ENCODE measurements at regions not wholly inside any gene's neighbourhood (a gene's known extent, or its start where the extent isn't known, plus 50 kb on each side); places are given as distances from the start of the nearest gene placed in this dataset.

DNA sequence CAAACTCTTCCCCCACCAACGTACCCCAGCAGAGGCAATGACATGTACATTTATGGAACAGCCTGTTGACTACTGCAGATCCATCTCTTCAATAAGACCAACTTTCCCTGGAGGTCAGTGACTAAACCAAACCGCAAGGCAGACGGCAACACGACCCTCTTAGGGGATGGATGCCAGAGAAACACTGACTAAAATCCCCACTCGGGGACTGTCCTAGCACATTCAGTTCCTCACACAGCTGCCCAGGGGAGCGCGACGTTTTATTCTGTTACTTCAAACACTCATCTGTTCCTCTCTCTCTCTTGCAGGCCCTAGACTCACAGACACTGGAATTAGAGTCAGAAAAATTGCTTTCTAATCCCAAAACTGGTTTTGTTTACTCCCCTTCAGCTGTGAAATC is 146.5 kb upstream of the PRSS1 start:
- Histone ChIP-seq H3K4me3 (ENCODE audit: control insufficient read depth in 1 of 2, extremely low read depth in 1 of 2, low read length in 1 of 2) (no peak overlapping the region), H3K9me3 (no peaks in the 10 kb centered on the region), H3K27ac (ENCODE audit: low read length) (no peak overlapping the region), H3K27me3 (replicated peaks in 1 of 2; ENCODE audit: control insufficient read depth in 2 of 2, extremely low read depth in 1 of 2, insufficient read depth in 2 of 2, low read length in 1 of 2) (no peaks in the 10 kb centered on the region), H3K4me1 (ENCODE audit: control insufficient read depth in 1 of 2, extremely low read depth in 1 of 2, insufficient read depth in 2 of 2, low read length in 2 of 2) (no peaks in the 10 kb centered on the region), H3K36me3 (ENCODE audit: control insufficient read depth in 2 of 2, extremely low read depth in 1 of 2, insufficient read depth in 1 of 2, low read length in 1 of 2) (no peaks in the 10 kb centered on the region)
- H3K9me3 Mint-ChIP-seq: no peaks in the 10 kb centered on the region
- peaks cover 3% of the 10 kb centered on the region for H3K36me3 Mint-ChIP-seq
- H3K4me1 Mint-ChIP-seq: peaks cover 2 to 9% (median 9%) of the 10 kb centered on the region in 3 donors
- ChIA-PET CTCF (no interaction called here), POLR2A (no interaction called here)
- DNase-seq: no peak
- no peak overlapping the region for H3K27ac Mint-ChIP-seq
- no peak overlapping the region for H3K4me3 Mint-ChIP-seq
- H3K27me3 Mint-ChIP-seq: peaks cover 0 to 9% of the 10 kb centered on the region in 2 donors
- no peak for ATAC-seq (replicated peaks in 1 of 4)
- 52% methylated on average over 7 of the region's 8 CpGs for WGBS (ENCODE audit: insufficient coverage)

- CTCF ChIA-PET: no interaction called here
- H3K4me3 Mint-ChIP-seq: no peak overlapping the region
Observed at GRCh38 chr7:142602183-142602582, 147.1 kb upstream of the PRSS1 start.

GRCh38 chr7:142598297-142598696 is 151.0 kb upstream of the PRSS1 start:
- H3K27me3 Mint-ChIP-seq: peaks cover 2 to 4% of the 10 kb centered on the region in 2 donors
- Histone ChIP-seq H3K27me3 (replicated peaks in 1 of 2; ENCODE audit: control insufficient read depth in 2 of 2, extremely low read depth in 1 of 2, insufficient read depth in 2 of 2, low read length in 1 of 2) (no peaks in the 10 kb centered on the region), H3K36me3 (ENCODE audit: control insufficient read depth in 2 of 2, extremely low read depth in 1 of 2, insufficient read depth in 1 of 2, low read length in 1 of 2) (no peaks in the 10 kb centered on the region), H3K9me3 (no peaks in the 10 kb centered on the region), H3K27ac (ENCODE audit: low read length) (no peak overlapping the region), H3K4me1 (ENCODE audit: control insufficient read depth in 1 of 2, extremely low read depth in 1 of 2, insufficient read depth in 2 of 2, low read length in 2 of 2) (no peaks in the 10 kb centered on the region), H3K4me3 (ENCODE audit: control insufficient read depth in 1 of 2, extremely low read depth in 1 of 2, low read length in 1 of 2) (no peak overlapping the region)
- no peak overlapping the region for H3K27ac Mint-ChIP-seq
- no peaks in the 10 kb centered on the region for H3K9me3 Mint-ChIP-seq
- ChIA-PET POLR2A (interaction anchor here in 1 of 2 donors (0.7 kb wide), 1 partner anchor 16 kb away, joined by 3 read pairs; no protein-coding TSS in a partner anchor), CTCF (interaction anchor here in 1 of 2 donors (0.7 kb wide), 1 partner anchor 1521 kb away, joined by 3 read pairs; no protein-coding TSS in a partner anchor)
- no peak overlapping the region for H3K4me3 Mint-ChIP-seq
- 17% methylated on average over 1 of the region's 6 CpGs for WGBS (ENCODE audit: insufficient coverage)
- ATAC-seq (replicated peaks in 1 of 4) (no peak), DNase-seq (no peak)
- no peaks in the 10 kb centered on the region for H3K4me1 Mint-ChIP-seq
- H3K36me3 Mint-ChIP-seq: peaks cover 3% of the 10 kb centered on the region

More at GRCh38 chr7:142602183-142602582, 147.1 kb upstream of the PRSS1 start:
- WGBS (ENCODE audit: insufficient coverage): 97% methylated on average over 7 of the region's 9 CpGs
- POLR2A ChIA-PET: no interaction called here
- Histone ChIP-seq H3K36me3 (ENCODE audit: control insufficient read depth in 2 of 2, extremely low read depth in 1 of 2, insufficient read depth in 1 of 2, low read length in 1 of 2) (no peaks in the 10 kb centered on the region), H3K4me3 (ENCODE audit: control insufficient read depth in 1 of 2, extremely low read depth in 1 of 2, low read length in 1 of 2) (no peak overlapping the region), H3K4me1 (ENCODE audit: control insufficient read depth in 1 of 2, extremely low read depth in 1 of 2, insufficient read depth in 2 of 2, low read length in 2 of 2) (no peaks in the 10 kb centered on the region), H3K9me3 (no peaks in the 10 kb centered on the region), H3K27me3 (replicated peaks in 1 of 2; ENCODE audit: control insufficient read depth in 2 of 2, extremely low read depth in 1 of 2, insufficient read depth in 2 of 2, low read length in 1 of 2) (no peaks in the 10 kb centered on the region), H3K27ac (ENCODE audit: low read length) (no peak overlapping the region)
- Mint-ChIP-seq H3K27me3 (peaks cover 0 to 9% of the 10 kb centered on the region in 2 donors), H3K4me1 (peaks cover 2 to 9% (median 6%) of the 10 kb centered on the region in 3 donors), H3K9me3 (no peaks in the 10 kb centered on the region), H3K36me3 (peaks cover 3% of the 10 kb centered on the region), H3K27ac (no peak overlapping the region)
- no peak for ATAC-seq (replicated peaks in 1 of 4)
- no peak for DNase-seq

DNA sequence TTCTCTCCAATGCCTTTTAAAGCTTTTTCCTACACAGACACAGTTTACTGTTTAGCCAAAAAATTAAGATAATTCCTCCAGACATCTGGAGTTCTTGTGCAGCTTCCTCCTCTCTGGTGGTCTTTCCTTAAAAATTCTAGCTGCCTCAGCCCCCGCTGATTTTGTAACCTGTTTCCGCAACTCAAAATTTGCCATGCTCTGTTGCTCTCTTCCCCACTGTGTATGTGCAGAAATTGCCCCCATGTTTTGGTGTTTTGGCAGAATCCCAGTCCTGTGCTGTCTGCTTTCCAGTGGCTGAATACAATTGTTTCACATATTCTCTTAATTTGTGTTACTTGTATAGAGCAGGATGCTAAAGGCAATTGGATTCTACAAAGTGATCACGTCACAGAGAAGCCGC is 151.7 kb upstream of the PRSS1 start:
- Histone ChIP-seq H3K27ac (ENCODE audit: low read length) (no peak overlapping the region), H3K36me3 (ENCODE audit: control insufficient read depth in 2 of 2, extremely low read depth in 1 of 2, insufficient read depth in 1 of 2, low read length in 1 of 2) (no peaks in the 10 kb centered on the region), H3K27me3 (replicated peaks in 1 of 2; ENCODE audit: control insufficient read depth in 2 of 2, extremely low read depth in 1 of 2, insufficient read depth in 2 of 2, low read length in 1 of 2) (no peaks in the 10 kb centered on the region), H3K9me3 (no peaks in the 10 kb centered on the region), H3K4me1 (ENCODE audit: control insufficient read depth in 1 of 2, extremely low read depth in 1 of 2, insufficient read depth in 2 of 2, low read length in 2 of 2) (no peaks in the 10 kb centered on the region), H3K4me3 (ENCODE audit: control insufficient read depth in 1 of 2, extremely low read depth in 1 of 2, low read length in 1 of 2) (no peak overlapping the region)
- H3K9me3 Mint-ChIP-seq: no peaks in the 10 kb centered on the region
- peaks cover 3% of the 10 kb centered on the region for H3K36me3 Mint-ChIP-seq
- no peak overlapping the region for H3K4me3 Mint-ChIP-seq
- DNase-seq (no peak), ATAC-seq (replicated peaks in 1 of 4) (no peak)
- CTCF ChIA-PET: interaction anchor here in 1 of 2 donors (0.6 kb wide), 1 partner anchor 17 kb away, joined by 3 read pairs; no protein-coding TSS in a partner anchor
- H3K27me3 Mint-ChIP-seq: peaks cover under 1 to 2% of the 10 kb centered on the region in 2 donors
- no peak overlapping the region for H3K27ac Mint-ChIP-seq
- H3K4me1 Mint-ChIP-seq: no peaks in the 10 kb centered on the region
- POLR2A ChIA-PET: interaction anchor here in 1 of 2 donors (0.7 kb wide), 2 partner anchors 16 to 100 kb away, joined by 3 read pairs; no protein-coding TSS in a partner anchor
- WGBS (ENCODE audit: insufficient coverage): 90% methylated on average over 4 of the region's 4 CpGs

- ChIA-PET CTCF (no interaction called here), POLR2A (interaction anchor here in 1 of 2 donors (0.6 kb wide), 1 partner anchor 255 kb away, joined by 3 read pairs; no protein-coding TSS in a partner anchor)
- H3K9me3 Mint-ChIP-seq: no peaks in the 10 kb centered on the region
- H3K36me3 Mint-ChIP-seq: no peaks in the 10 kb centered on the region
- H3K9me3 ChIP-seq: no peaks in the 10 kb centered on the region
- no peaks in the 10 kb centered on the region for H3K4me1 ChIP-seq (ENCODE audit: control insufficient read depth in 1 of 2, extremely low read depth in 1 of 2, insufficient read depth in 2 of 2, low read length in 2 of 2)
- ATAC-seq (replicated peaks in 1 of 4) (no peak), DNase-seq (no peak)
- WGBS (ENCODE audit: insufficient coverage): no CpG with 5 or more reads among the region's 4 CpGs
- H3K4me3 ChIP-seq (ENCODE audit: control insufficient read depth in 1 of 2, extremely low read depth in 1 of 2, low read length in 1 of 2): no peak overlapping the region
- H3K27me3 Mint-ChIP-seq: peaks cover 0 to 2% of the 10 kb centered on the region in 2 donors
- H3K4me1 Mint-ChIP-seq: no peaks in the 10 kb centered on the region
- no peaks in the 10 kb centered on the region for H3K27me3 ChIP-seq (replicated peaks in 1 of 2; ENCODE audit: control insufficient read depth in 2 of 2, extremely low read depth in 1 of 2, insufficient read depth in 2 of 2, low read length in 1 of 2)
- no peak overlapping the region for H3K4me3 Mint-ChIP-seq
- H3K27ac ChIP-seq (ENCODE audit: low read length): no peak overlapping the region
- no peak overlapping the region for H3K27ac Mint-ChIP-seq
- no peaks in the 10 kb centered on the region for H3K36me3 ChIP-seq (ENCODE audit: control insufficient read depth in 2 of 2, extremely low read depth in 1 of 2, insufficient read depth in 1 of 2, low read length in 1 of 2)
Observed at GRCh38 chr7:142595816-142596516, 153.3 kb upstream of the PRSS1 start.

- Mint-ChIP-seq H3K27ac (no peak overlapping the region), H3K4me3 (no peak overlapping the region), H3K36me3 (no peaks in the 10 kb centered on the region), H3K27me3 (peaks cover 0 to 2% of the 10 kb centered on the region in 2 donors), H3K4me1 (no peaks in the 10 kb centered on the region), H3K9me3 (no peaks in the 10 kb centered on the region)
- Histone ChIP-seq H3K27me3 (replicated peaks in 1 of 2; ENCODE audit: control insufficient read depth in 2 of 2, extremely low read depth in 1 of 2, insufficient read depth in 2 of 2, low read length in 1 of 2) (no peaks in the 10 kb centered on the region), H3K9me3 (no peaks in the 10 kb centered on the region), H3K4me1 (ENCODE audit: control insufficient read depth in 1 of 2, extremely low read depth in 1 of 2, insufficient read depth in 2 of 2, low read length in 2 of 2) (no peaks in the 10 kb centered on the region), H3K27ac (ENCODE audit: low read length) (no peak overlapping the region), H3K36me3 (ENCODE audit: control insufficient read depth in 2 of 2, extremely low read depth in 1 of 2, insufficient read depth in 1 of 2, low read length in 1 of 2) (no peaks in the 10 kb centered on the region), H3K4me3 (ENCODE audit: control insufficient read depth in 1 of 2, extremely low read depth in 1 of 2, low read length in 1 of 2) (no peak overlapping the region)
- ChIA-PET POLR2A (interaction anchor here in 1 of 2 donors (0.6 kb wide), 1 partner anchor 16 kb away, joined by 3 read pairs; no protein-coding TSS in a partner anchor), CTCF (interaction anchor here in 1 of 2 donors (0.6 kb wide), 1 partner anchor 11 kb away, joined by 4 read pairs; no protein-coding TSS in a partner anchor)
- no CpG with 5 or more reads among the region's 1 CpG for WGBS (ENCODE audit: insufficient coverage)
- DNase-seq (no peak), ATAC-seq (replicated peaks in 1 of 4) (no peak)
Observed at GRCh38 chr7:142594078-142594477, 155.2 kb upstream of the PRSS1 start.

Measured in T-cell (primary cell).